HG02870 (cell line): ENCODE measurements at regions not wholly inside any gene's neighbourhood (a gene's known extent, or its start where the extent isn't known, plus 50 kb on each side); places are given as distances from the start of the nearest gene placed in this dataset.
"Not testable (repeated sequence)": the region's sequence is repeated elsewhere in the genome, so short reads cannot be mapped to it uniquely, and the experiment has no call there.

Source experiments
- ATAC-seq: cut with Tn5 transposase; IDR thresholded peaks from one replicate; pipeline ENCODE4 v1.9.1; 2021; ENCODE audit warnings: mild to moderate bottlenecking, moderate library complexity; ENCODE audit not compliant: unreplicated experiment

GRCh38 chr3:188972310-188972709, 199.5 kb upstream of the TPRG1 start:
- no peak for ATAC-seq

- no peak for ATAC-seq
These were observed 196.7 kb upstream of the TPRG1 start for GRCh38 chr3:188974856-188975599.

- ATAC-seq, result no peak
These were observed 196.0 kb upstream of the TPRG1 start for GRCh38 chr3:188975600-188976314.

GRCh38 chr3:188976407-188976806, 195.4 kb upstream of the TPRG1 start:
- no peak for ATAC-seq

- ATAC-seq, result no peak
These were observed 193.2 kb upstream of the TPRG1 start for GRCh38 chr3:188978421-188979171.

GRCh38 chr3:188979248-188979647, 192.5 kb upstream of the TPRG1 start:
- ATAC-seq, result no peak

- no peak for ATAC-seq
These were observed 192.0 kb upstream of the TPRG1 start for GRCh38 chr3:188979669-188980310.

GRCh38 chr3:188993181-188993580, 178.6 kb upstream of the TPRG1 start:
- no peak for ATAC-seq

GRCh38 chr3:189001559-189001958, 170.2 kb upstream of the TPRG1 start:
- ATAC-seq, result no peak

- no peak for ATAC-seq
These were observed 168.4 kb upstream of the TPRG1 start for GRCh38 chr3:189003410-189003809.

GRCh38 chr3:189013224-189013888, 158.4 kb upstream of the TPRG1 start:
- ATAC-seq, result no peak

- ATAC-seq, result no peak
These were observed 157.2 kb upstream of the TPRG1 start for GRCh38 chr3:189014526-189014925.

GRCh38 chr3:189022576-189023466, 148.9 kb upstream of the TPRG1 start:
- ATAC-seq, result not testable (repeated sequence)

- no peak for ATAC-seq
These were observed 145.9 kb upstream of the TPRG1 start for GRCh38 chr3:189025866-189026265.

GRCh38 chr3:189027626-189028155, 144.1 kb upstream of the TPRG1 start:
- no peak for ATAC-seq

- ATAC-seq, result no peak
These were observed 132.7 kb upstream of the TPRG1 start for GRCh38 chr3:189038773-189039745.

GRCh38 chr3:189040656-189041335, 131.0 kb upstream of the TPRG1 start:
- no peak for ATAC-seq
